DMS153 treated with DMSO at 0.1 percent for 48 hours (cell line): ENCODE measurements at regions not wholly inside any gene's neighbourhood (a gene's known extent, or its start where the extent isn't known, plus 50 kb on each side); places are given as distances from the start of the nearest gene placed in this dataset.

Experiments
- DNase-seq: peaks from one replicate; lab custom pipeline; 2025; ENCODE audit not compliant: unreplicated experiment; lab: John Stamatoyannopoulos, UW

GRCh38 chr6:139643986-139644385, 269.5 kb upstream of the CITED2 start:
- no peak for DNase-seq

- no peak for DNase-seq
Measured at GRCh38 chr6:139642346-139642745, 267.9 kb upstream of the CITED2 start.

- no peak for DNase-seq
Measured at GRCh38 chr6:139641376-139641775, 266.9 kb upstream of the CITED2 start.

- no peak for DNase-seq
Measured at GRCh38 chr6:139640921-139641320, 266.5 kb upstream of the CITED2 start.

GRCh38 chr6:139640448-139640847, 266.0 kb upstream of the CITED2 start:
- DNase-seq: no peak

- no peak for DNase-seq
Measured at GRCh38 chr6:139639507-139639906, 265.1 kb upstream of the CITED2 start.

- no peak for DNase-seq
Measured at GRCh38 chr6:139638179-139638941, 263.9 kb upstream of the CITED2 start.

- DNase-seq: no peak
Measured at GRCh38 chr6:139637766-139638165, 263.3 kb upstream of the CITED2 start.

GRCh38 chr6:139636391-139636790, 261.9 kb upstream of the CITED2 start:
- no peak for DNase-seq

GRCh38 chr6:139635401-139636130, 261.1 kb upstream of the CITED2 start:
- no peak for DNase-seq

GRCh38 chr6:139632840-139633239, 258.4 kb upstream of the CITED2 start:
- DNase-seq: no peak

GRCh38 chr6:139628270-139628669, 253.8 kb upstream of the CITED2 start:
- no peak for DNase-seq

GRCh38 chr6:139627091-139627490, 252.6 kb upstream of the CITED2 start:
- no peak for DNase-seq

GRCh38 chr6:139625998-139626975, 251.8 kb upstream of the CITED2 start:
- no peak for DNase-seq

GRCh38 chr6:139625081-139625939, 250.9 kb upstream of the CITED2 start:
- no peak for DNase-seq

- DNase-seq: no peak
Measured at GRCh38 chr6:139623372-139623771, 248.9 kb upstream of the CITED2 start.

GRCh38 chr6:139613496-139613895, 239.0 kb upstream of the CITED2 start:
- no peak for DNase-seq

GRCh38 chr6:139612135-139612465, 237.7 kb upstream of the CITED2 start:
- DNase-seq: no peak

- no peak for DNase-seq
Measured at GRCh38 chr6:139611327-139612134, 237.1 kb upstream of the CITED2 start.
